ENCODE measurements at regions not wholly inside any gene's neighbourhood (a gene's known extent, or its start where the extent isn't known, plus 50 kb on each side); places are given as distances from the start of the nearest gene placed in this dataset.
"Not testable (repeated sequence)": the region's sequence is repeated elsewhere in the genome, so short reads cannot be mapped to it uniquely, and the experiment has no call there.

GRCh38 chr18:55762424-55762823 is 174.4 kb upstream of the TCF4 start:
- no peak for DNase-seq

- DNase-seq: no peak
Measured at GRCh38 chr18:55753643-55754263, 165.8 kb upstream of the TCF4 start.

- DNase-seq: no peak
Measured at GRCh38 chr18:55751476-55751875, 163.5 kb upstream of the TCF4 start.

GRCh38 chr18:55748227-55748738 is 160.3 kb upstream of the TCF4 start:
- no peak for DNase-seq

GRCh38 chr18:55744206-55744605 is 156.2 kb upstream of the TCF4 start:
- no peak for DNase-seq

- no peak for DNase-seq
Measured at GRCh38 chr18:55743736-55744135, 155.7 kb upstream of the TCF4 start.

- no peak for DNase-seq
Measured at GRCh38 chr18:55743133-55743532, 155.1 kb upstream of the TCF4 start.

- no peak for DNase-seq
Measured at GRCh38 chr18:55739488-55739887, 151.5 kb upstream of the TCF4 start.

GRCh38 chr18:55738483-55739114 is 150.6 kb upstream of the TCF4 start:
- no peak for DNase-seq

- DNase-seq: no peak
Measured at GRCh38 chr18:55737781-55738468, 149.9 kb upstream of the TCF4 start.

GRCh38 chr18:55737266-55737665 is 149.3 kb upstream of the TCF4 start:
- no peak for DNase-seq

GRCh38 chr18:55735969-55736368 is 148.0 kb upstream of the TCF4 start:
- DNase-seq: no peak

- no peak for DNase-seq
Measured at GRCh38 chr18:55735199-55735855, 147.3 kb upstream of the TCF4 start.

GRCh38 chr18:55732227-55733106 is 144.5 kb upstream of the TCF4 start:
- no peak for DNase-seq

GRCh38 chr18:55731594-55732042 is 143.6 kb upstream of the TCF4 start:
- DNase-seq: no peak

- not testable (repeated sequence) for DNase-seq
Measured at GRCh38 chr18:55721006-55721405, 133.0 kb upstream of the TCF4 start.

- DNase-seq: no peak
Measured at GRCh38 chr18:55713707-55714106, 125.7 kb upstream of the TCF4 start.

GRCh38 chr18:55706898-55707297 is 118.9 kb upstream of the TCF4 start:
- DNase-seq: no peak

GRCh38 chr18:55699233-55699765 is 111.3 kb upstream of the TCF4 start:
- no peak for DNase-seq

GRCh38 chr18:55696811-55697210 is 108.8 kb upstream of the TCF4 start:
- no peak for DNase-seq

GRCh38 chr18:55695091-55695490 is 107.1 kb upstream of the TCF4 start:
- no peak for DNase-seq

GRCh38 chr18:55694291-55694690 is 106.3 kb upstream of the TCF4 start:
- no peak for DNase-seq
